AG04449 (cell line): ENCODE measurements at regions not wholly inside any gene's neighbourhood (a gene's known extent, or its start where the extent isn't known, plus 50 kb on each side); places are given as distances from the start of the nearest gene placed in this dataset.

Experiments
- CTCF ChIA-PET: fragments of 350-600 bp; formaldehyde crosslinking; extraction: SDS; loops from one replicate; lab custom pipeline; 2021; ENCODE audit warnings: antibody characterized with exemption; lab: Yijun Ruan, JAX
- POLR2A ChIA-PET: fragments of 400-600, 350-600 bp; formaldehyde crosslinking; extraction: SDS; loops from one replicate; lab custom pipeline; 2020; ENCODE audit warnings: antibody characterized with exemption, inconsistent platforms; lab: Yijun Ruan, JAX
- DNase-seq: peaks from one replicate; pipeline ENCODE4 v3.0.0-alpha.2; 2010; ENCODE audit warnings: low read depth, low spot score
- H3K4me3 ChIP-seq: 2 replicates; pipeline ENCODE4 v1.5.1; 2011; ENCODE audit warnings: low read depth, mild to moderate bottlenecking, control low read depth, low read length
- CTCF ChIP-seq: IDR thresholded peaks from one replicate; pipeline ENCODE4 v1.5.1; 2011; ENCODE audit warnings: mild to moderate bottlenecking, moderate library complexity, low read length, control low read depth, inconsistent platforms; ENCODE audit not compliant: insufficient read depth; ENCODE audit errors: missing control alignments

DNA sequence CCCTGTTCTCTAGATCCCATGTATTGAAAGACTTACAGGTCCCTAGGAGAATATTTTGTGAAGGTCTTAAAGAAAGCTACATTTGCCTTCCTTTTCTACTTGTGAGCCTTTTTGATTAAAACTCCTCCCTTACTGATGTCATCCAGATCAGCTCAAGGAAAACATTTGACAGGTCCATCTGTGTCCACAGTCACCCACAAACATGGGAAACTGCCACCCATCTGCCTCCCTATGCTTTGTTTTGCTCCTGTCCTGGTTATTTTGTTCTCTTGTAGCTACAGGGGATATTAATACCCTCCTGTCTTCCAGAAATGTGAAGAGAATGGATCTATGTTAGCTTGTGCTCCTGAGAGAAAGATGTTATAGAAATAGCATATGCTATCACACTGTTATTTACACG lies 203.6 kb upstream of the GALNT5 start:
- ChIA-PET POLR2A (no interaction called here), CTCF (interaction anchor here (1.0 to 2.5 kb wide), 6 partner anchors 9 to 719 kb away, joined by 3 to 12 read pairs (median 4); no protein-coding TSS in a partner anchor)
- no peak for TF ChIP-seq CTCF
- no peak overlapping the region for H3K4me3 ChIP-seq
- DNase-seq = no peak

DNA sequence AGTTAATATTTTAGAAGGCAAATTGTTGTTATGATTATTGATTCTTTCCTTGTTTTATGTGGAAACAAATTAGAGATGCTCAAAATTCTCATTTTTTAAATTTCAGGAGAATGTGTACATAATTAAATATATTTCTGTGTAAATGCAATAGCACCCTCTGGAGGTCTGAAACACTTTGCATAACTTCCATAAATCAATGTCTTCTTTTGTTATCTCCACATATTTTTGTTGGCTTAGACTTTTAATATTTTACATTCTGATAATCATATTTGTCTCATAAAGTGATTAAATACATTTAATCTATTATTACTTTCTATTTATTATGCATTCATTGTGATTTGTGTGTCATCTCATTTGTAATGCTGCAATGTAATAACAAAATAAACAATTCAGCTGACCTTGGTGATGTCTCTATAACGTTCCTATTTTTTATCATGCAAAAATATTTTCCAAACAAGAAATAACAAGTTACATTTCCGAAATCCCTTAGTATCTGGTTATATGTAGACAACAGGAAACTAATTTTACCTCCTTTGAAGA lies 201.8 kb upstream of the GALNT5 start:
- peak; percentile 34 for TF ChIP-seq CTCF
- ChIA-PET POLR2A (no interaction called here), CTCF (interaction anchor here (1.1 to 1.2 kb wide), 3 partner anchors 26 to 137 kb away, joined by 3 to 8 read pairs (median 4); no protein-coding TSS in a partner anchor)
- DNase-seq = no peak
- no peak overlapping the region for H3K4me3 ChIP-seq

DNA sequence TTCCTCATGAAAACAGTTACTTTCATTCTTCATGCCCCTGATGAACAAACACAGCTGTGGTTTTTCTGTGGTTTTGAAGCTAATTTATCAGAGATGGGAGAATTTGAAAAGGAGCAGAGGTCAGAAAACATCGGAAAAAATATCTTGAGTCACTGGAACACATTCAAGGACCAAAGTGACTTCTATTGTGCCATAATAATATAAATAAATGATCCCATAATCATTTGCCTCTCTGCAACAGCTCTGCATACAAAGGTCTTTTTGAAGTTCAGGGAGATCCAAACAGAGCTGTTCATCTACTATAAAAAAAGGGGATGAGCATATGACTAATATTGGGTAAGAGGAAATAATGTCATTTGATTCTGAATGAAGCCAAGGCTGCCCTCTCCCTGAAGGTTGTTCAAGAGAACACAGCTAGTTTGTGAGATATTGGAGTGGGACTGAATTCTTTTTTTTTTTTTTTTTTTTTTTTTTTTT lies 201.3 kb upstream of the GALNT5 start:
- H3K4me3 ChIP-seq = no peak overlapping the region
- ChIA-PET POLR2A (no interaction called here), CTCF (interaction anchor here (0.7 to 1.2 kb wide), 6 partner anchors 9 to 137 kb away, joined by 3 to 8 read pairs (median 4); no protein-coding TSS in a partner anchor)
- no peak for DNase-seq
- TF ChIP-seq CTCF = no peak

- ChIA-PET CTCF (no interaction called here), POLR2A (no interaction called here)
- no peak for DNase-seq
- TF ChIP-seq CTCF = no peak
- H3K4me3 ChIP-seq = no peak overlapping the region
Observed at GRCh38 chr2:157058161-157058560, 199.3 kb upstream of the GALNT5 start.

DNA sequence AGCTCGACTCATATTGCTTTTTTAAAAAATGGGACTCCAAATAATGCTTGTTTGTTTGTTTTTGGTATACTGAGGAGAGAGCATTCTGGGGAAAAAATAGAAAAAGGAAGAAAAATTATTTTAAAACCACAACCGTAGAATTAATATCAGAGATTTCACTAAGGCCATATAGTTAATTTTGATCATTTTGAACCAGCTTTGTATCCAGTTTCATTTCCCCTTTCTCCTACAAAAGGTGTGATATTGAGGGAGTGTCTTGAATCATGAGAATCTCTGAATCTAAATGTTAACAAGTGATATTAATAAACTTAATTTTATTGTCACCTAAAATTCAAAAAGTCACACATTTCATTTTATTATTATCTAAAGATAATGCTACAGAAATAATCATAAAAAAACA lies 198.5 kb upstream of the GALNT5 start:
- H3K4me3 ChIP-seq = no peak overlapping the region
- TF ChIP-seq CTCF = no peak
- DNase-seq = no peak
- ChIA-PET CTCF (no interaction called here), POLR2A (no interaction called here)

GRCh38 chr2:157061799-157062198 lies 195.7 kb upstream of the GALNT5 start:
- POLR2A ChIA-PET = no interaction called here
- CTCF ChIA-PET = no interaction called here
- no peak for TF ChIP-seq CTCF
- DNase-seq = no peak
- no peak overlapping the region for H3K4me3 ChIP-seq
